Activated effector memory CD4-positive, alpha-beta T cell treated with anti-CD3 and anti-CD28 coated beads, Interleukin-2, amount 50 U/mL, for 16 hours (primary cell): ENCODE measurements at regions not wholly inside any gene's neighbourhood (a gene's known extent, or its start where the extent isn't known, plus 50 kb on each side); places are given as distances from the start of the nearest gene placed in this dataset.
A peak's percentile ranks its signal among the peaks of the same experiment; 100 is the strongest.
"Not testable (repeated sequence)": the region's sequence is repeated elsewhere in the genome, so short reads cannot be mapped to it uniquely, and the experiment has no call there.

Experiments
- DNase-seq: peaks from one replicate; pipeline ENCODE4 v3.0.0-alpha.2; 2020

- DNase-seq: peak; percentile 38
Observed at GRCh38 chr12:131277186-131278091, 323.7 kb downstream of the ADGRD1 start.

GRCh38 chr12:131278451-131279115 lies 324.9 kb downstream of the ADGRD1 start:
- peak; percentile 50 for DNase-seq

GRCh38 chr12:131279281-131279921 lies 325.7 kb downstream of the ADGRD1 start:
- peak; percentile 46 for DNase-seq

- DNase-seq: peak; percentile 44
Observed at GRCh38 chr12:131280426-131280825, 326.7 kb downstream of the ADGRD1 start.

GRCh38 chr12:131281016-131281415 lies 327.3 kb downstream of the ADGRD1 start:
- DNase-seq: peak; percentile 52

- peak; percentile 51 for DNase-seq
Observed at GRCh38 chr12:131282292-131283080, 328.8 kb downstream of the ADGRD1 start.

GRCh38 chr12:131283191-131283861 lies 329.6 kb downstream of the ADGRD1 start:
- no peak for DNase-seq

GRCh38 chr12:131283862-131284825 lies 330.4 kb downstream of the ADGRD1 start:
- DNase-seq: peak; percentile 51

- not testable (repeated sequence) for DNase-seq
Observed at GRCh38 chr12:131284954-131285904, 331.5 kb downstream of the ADGRD1 start.

- DNase-seq: not testable (repeated sequence)
Observed at GRCh38 chr12:131285905-131286295, 332.2 kb downstream of the ADGRD1 start.

GRCh38 chr12:131286301-131286700 lies 332.6 kb downstream of the ADGRD1 start:
- not testable (repeated sequence) for DNase-seq

- DNase-seq: no peak
Observed at GRCh38 chr12:131287015-131287937, 333.6 kb downstream of the ADGRD1 start.

GRCh38 chr12:131287938-131288764 lies 334.4 kb downstream of the ADGRD1 start:
- DNase-seq: no peak

GRCh38 chr12:131288765-131289695 lies 335.3 kb downstream of the ADGRD1 start:
- DNase-seq: not testable (repeated sequence)

- not testable (repeated sequence) for DNase-seq
Observed at GRCh38 chr12:131289807-131290206, 336.1 kb downstream of the ADGRD1 start.

- DNase-seq: no peak
Observed at GRCh38 chr12:131290255-131290959, 336.7 kb downstream of the ADGRD1 start.
